Left lung (tissue), 4 donors: ENCODE measurements at regions not wholly inside any gene's neighbourhood (a gene's known extent, or its start where the extent isn't known, plus 50 kb on each side); places are given as distances from the start of the nearest gene placed in this dataset.

Experiments
- ATAC-seq: fragments of 200-7000 bp; cut with Tn5 transposase; one replicate; pipeline ENCODE4 v1.9.1; 2020; ENCODE audit warnings: moderate library complexity
- DNase-seq, 4 donors: peaks; one replicate each; pipeline ENCODE4 v3.0.0-alpha.2; 2013 to 2020
- H3K27ac ChIP-seq, 2 donors: fragments of 200-600 bp; sonication (generic) in 1 of 2; one replicate each; pipeline versions ENCODE4 v1.5.0 to v1.8.0; 2020 to 2021
- H3K27me3 ChIP-seq, 2 donors: fragments of 200-600 bp; sonication (generic) in 1 of 2; one replicate each; pipeline versions ENCODE4 v1.5.0 to v1.8.0; 2020 to 2021
- H3K36me3 ChIP-seq, 2 donors: fragments of 200-600 bp; sonication (generic) in 1 of 2; one replicate each; pipeline versions ENCODE4 v1.5.0 to v1.8.0; 2020 to 2021
- H3K4me1 ChIP-seq, 2 donors: fragments of 200-600 bp; one replicate each; pipeline ENCODE4 v1.8.0; 2021
- H3K4me3 ChIP-seq, 2 donors: fragments of 200-600 bp; sonication (generic) in 1 of 2; one replicate each; pipeline versions ENCODE4 v1.5.0 to v1.8.0; 2020 to 2021; ENCODE audit warnings: mild to moderate bottlenecking in 1 of 2
- H3K9me3 ChIP-seq, 2 donors: fragments of 200-600 bp; sonication (generic) in 1 of 2; one replicate each; pipeline versions ENCODE4 v1.5.0 to v1.8.0; 2020 to 2021
- CTCF ChIP-seq, 2 donors: fragments of 200-600 bp; sonication (generic) in 1 of 2; IDR thresholded peaks; one replicate each; pipeline versions ENCODE4 v1.5.0 to v1.8.0; 2021; ENCODE audit warnings: antibody characterized with exemption in 2 of 2
- intact Hi-C, 2 donors: fragments of 100-400 bp; cut with DNase I; formaldehyde crosslinking; loops; one replicate each; pipeline versions ENCODE4 v1.11.2 to v1.14.2; 2022
- donor health status: DM: no; HTN: yes; CAD: no.
- donor health status: DM: no; HTN: no; CAD: no.

GRCh38 chr5:13569090-13569715, 375.3 kb downstream of the DNAH5 start:
- intact Hi-C loops = no loop called here
- Histone ChIP-seq H3K4me3 (no peak overlapping the region), H3K27me3 (no peaks in the 10 kb centered on the region), H3K27ac (no peak overlapping the region), H3K4me1 (no peaks in the 10 kb centered on the region), H3K36me3 (no peaks in the 10 kb centered on the region), H3K9me3 (no peaks in the 10 kb centered on the region)
- DNase-seq (no peak), ATAC-seq (no peak)
- TF ChIP-seq CTCF (IDR thresholded peaks at IDR 0.05) = no peak

- no peak for DNase-seq
- no peak for TF ChIP-seq CTCF (IDR thresholded peaks at IDR 0.05)
- Histone ChIP-seq H3K27me3 (no peaks in the 10 kb centered on the region), H3K9me3 (no peaks in the 10 kb centered on the region), H3K27ac (no peak overlapping the region), H3K4me3 (no peak overlapping the region), H3K4me1 (no peaks in the 10 kb centered on the region), H3K36me3 (no peaks in the 10 kb centered on the region)
- intact Hi-C loops = no loop called here
- no peak for ATAC-seq
These were observed 376.7 kb downstream of the DNAH5 start for GRCh38 chr5:13567819-13568218.

GRCh38 chr5:13566871-13567339, 377.6 kb downstream of the DNAH5 start:
- H3K4me3 ChIP-seq = no peak overlapping the region
- H3K36me3 ChIP-seq = no peaks in the 10 kb centered on the region
- H3K27me3 ChIP-seq = no peaks in the 10 kb centered on the region
- no peak for TF ChIP-seq CTCF (IDR thresholded peaks at IDR 0.05)
- DNase-seq = no peak
- intact Hi-C loops = no loop called here
- no peaks in the 10 kb centered on the region for H3K4me1 ChIP-seq
- ATAC-seq = no peak
- H3K9me3 ChIP-seq = no peaks in the 10 kb centered on the region
- H3K27ac ChIP-seq = no peak overlapping the region

- no peak for DNase-seq
- intact Hi-C loops = no loop called here
These were observed 386.1 kb downstream of the DNAH5 start for GRCh38 chr5:13558408-13558807.

DNA sequence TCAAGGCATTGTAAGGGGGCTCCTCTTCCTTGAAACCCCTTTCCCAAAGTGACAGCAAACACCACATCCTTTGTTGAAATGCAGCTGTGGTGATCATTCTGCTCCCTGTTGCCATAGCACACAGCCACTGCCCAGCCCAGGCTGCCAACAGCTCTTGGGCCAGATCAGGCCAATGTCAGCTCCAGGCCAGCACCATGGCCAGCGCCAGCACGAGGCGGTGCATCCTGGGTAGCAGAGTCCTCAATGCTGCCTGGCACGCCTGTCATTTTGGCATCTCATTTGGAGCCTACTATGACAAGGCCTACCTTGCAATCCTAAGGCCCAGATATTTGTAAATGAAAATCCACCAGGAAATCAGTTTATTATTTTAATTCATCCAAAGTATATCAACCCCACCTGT, 390.6 kb downstream of the DNAH5 start:
- Histone ChIP-seq H3K4me1 (no peaks in the 10 kb centered on the region), H3K9me3 (no peaks in the 10 kb centered on the region), H3K36me3 (no peaks in the 10 kb centered on the region), H3K4me3 (no peak overlapping the region), H3K27ac (no peak overlapping the region), H3K27me3 (no peaks in the 10 kb centered on the region)
- DNase-seq = peak in 2 of 4 donors; percentile 12 to 61
- peak; percentile 45 for ATAC-seq
- TF ChIP-seq CTCF (IDR thresholded peaks at IDR 0.05) = no peak
- intact Hi-C loops = no loop called here

More at GRCh38 chr5:13558408-13558807, 386.1 kb downstream of the DNAH5 start:
- Histone ChIP-seq H3K27ac (no peak overlapping the region), H3K4me3 (no peak overlapping the region), H3K36me3 (no peaks in the 10 kb centered on the region), H3K27me3 (no peaks in the 10 kb centered on the region), H3K9me3 (no peaks in the 10 kb centered on the region), H3K4me1 (no peaks in the 10 kb centered on the region)
- no peak for TF ChIP-seq CTCF (IDR thresholded peaks at IDR 0.05)
- no peak for ATAC-seq
